GM19438 (cell line): ENCODE measurements at regions not wholly inside any gene's neighbourhood (a gene's known extent, or its start where the extent isn't known, plus 50 kb on each side); places are given as distances from the start of the nearest gene placed in this dataset.

Source experiments
- ATAC-seq: cut with Tn5 transposase; IDR thresholded peaks from one replicate; pipeline ENCODE4 v1.9.1; 2021; ENCODE audit warnings: low read depth; ENCODE audit not compliant: unreplicated experiment

GRCh38 chr4:96874657-96875056 lies 1034.8 kb downstream of the PDHA2 start:
- no peak for ATAC-seq

- ATAC-seq: no peak
These were observed 1039.6 kb downstream of the PDHA2 start for GRCh38 chr4:96879527-96879926.

- no peak for ATAC-seq
These were observed 1048.0 kb downstream of the PDHA2 start for GRCh38 chr4:96887857-96888256.

- no peak for ATAC-seq
These were observed 1054.7 kb downstream of the PDHA2 start for GRCh38 chr4:96894621-96895020.

- no peak for ATAC-seq
These were observed 1055.9 kb downstream of the PDHA2 start for GRCh38 chr4:96895826-96896225.

GRCh38 chr4:96912716-96913115 lies 1072.8 kb downstream of the PDHA2 start:
- ATAC-seq: no peak

GRCh38 chr4:96913441-96914080 lies 1073.7 kb downstream of the PDHA2 start:
- no peak for ATAC-seq

GRCh38 chr4:96916711-96917110 lies 1076.8 kb downstream of the PDHA2 start:
- ATAC-seq: no peak

- no peak for ATAC-seq
These were observed 1097.0 kb downstream of the PDHA2 start for GRCh38 chr4:96936886-96937285.

GRCh38 chr4:96946552-96946951 lies 1106.7 kb downstream of the PDHA2 start:
- no peak for ATAC-seq

- no peak for ATAC-seq
These were observed 1112.7 kb downstream of the PDHA2 start for GRCh38 chr4:96952610-96953009.

- ATAC-seq: no peak
These were observed 1115.3 kb downstream of the PDHA2 start for GRCh38 chr4:96955226-96955625.

GRCh38 chr4:96955691-96956090 lies 1115.8 kb downstream of the PDHA2 start:
- ATAC-seq: no peak

- ATAC-seq: no peak
These were observed 1129.6 kb downstream of the PDHA2 start for GRCh38 chr4:96969455-96969854.

GRCh38 chr4:96972920-96973319 lies 1133.0 kb downstream of the PDHA2 start:
- no peak for ATAC-seq

GRCh38 chr4:96974295-96974694 lies 1134.4 kb downstream of the PDHA2 start:
- ATAC-seq: no peak

GRCh38 chr4:96983830-96984229 lies 1143.9 kb downstream of the PDHA2 start:
- ATAC-seq: no peak

- ATAC-seq: no peak
These were observed 1146.9 kb downstream of the PDHA2 start for GRCh38 chr4:96986816-96987215.

- ATAC-seq: no peak
These were observed 1151.2 kb downstream of the PDHA2 start for GRCh38 chr4:96991083-96991482.

- no peak for ATAC-seq
These were observed 1150.8 kb downstream of the STPG2 start for GRCh38 chr4:96992443-96992842.

- ATAC-seq: no peak
These were observed 1149.7 kb downstream of the STPG2 start for GRCh38 chr4:96993560-96993959.

- no peak for ATAC-seq
These were observed 1139.6 kb downstream of the STPG2 start for GRCh38 chr4:97003715-97004114.

GRCh38 chr4:97013309-97013708 lies 1130.0 kb downstream of the STPG2 start:
- no peak for ATAC-seq
